Chondrocyte (in vitro differentiated cells): ENCODE measurements at regions not wholly inside any gene's neighbourhood (a gene's known extent, or its start where the extent isn't known, plus 50 kb on each side); places are given as distances from the start of the nearest gene placed in this dataset.

Experiments used
- DNase-seq: peaks from one replicate; pipeline ENCODE4 v3.0.0; 2021; ENCODE audit warnings: mixed read lengths, low spot score
- H3K27ac Mint-ChIP-seq: one replicate; pipeline ENCODE4 v1.8.0; 2021; ENCODE audit warnings: mild to moderate bottlenecking, moderate library complexity, mixed read lengths; ENCODE audit not compliant: unreplicated experiment
- H3K27me3 Mint-ChIP-seq: 2 replicates; pipeline ENCODE4 v1.8.0; 2021; ENCODE audit warnings: low read depth, mixed read lengths
- H3K36me3 Mint-ChIP-seq: 2 replicates; pipeline ENCODE4 v1.8.0; 2021; ENCODE audit warnings: low read depth, mixed read lengths
- H3K4me1 Mint-ChIP-seq: 2 replicates; pipeline ENCODE4 v1.8.0; 2021; ENCODE audit warnings: low read depth, mild to moderate bottlenecking, mixed read lengths
- H3K4me3 Mint-ChIP-seq: one replicate; pipeline ENCODE4 v1.8.0; 2021; ENCODE audit warnings: mild to moderate bottlenecking, moderate library complexity, mixed read lengths; ENCODE audit not compliant: unreplicated experiment
- H3K9me3 Mint-ChIP-seq: 2 replicates; pipeline ENCODE4 v1.8.0; 2021; ENCODE audit warnings: low read depth, mixed read lengths
- TF ChIP-seq, protein P1 (sequence below): fragments of 200-600 bp; sonication (generic); IDR thresholded peaks from 2 replicates; pipeline ENCODE4 v1.5.0; 2021; ENCODE audit warnings: antibody characterized with exemption, mild to moderate bottlenecking, moderate library complexity

DNA sequence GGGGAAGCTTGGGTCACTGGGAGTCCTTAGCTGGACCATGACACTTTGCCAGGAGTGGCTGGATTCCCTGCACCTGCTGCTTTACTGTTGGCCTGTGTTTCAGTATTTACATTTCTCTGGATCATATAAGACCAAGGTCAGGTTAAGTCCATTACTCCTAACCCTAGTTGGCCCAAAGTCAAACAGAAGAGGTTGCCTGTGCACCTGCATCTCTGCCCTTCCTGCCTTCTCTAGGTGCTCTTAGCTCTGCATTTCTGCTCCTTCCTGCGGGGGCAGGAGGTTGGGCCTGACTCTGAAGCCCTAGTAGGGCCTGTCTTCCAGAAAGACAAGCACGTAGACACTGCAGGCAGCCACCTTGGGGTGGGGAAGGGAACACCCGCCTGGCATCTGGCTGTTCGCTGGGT is 124.3 kb downstream of the RPLP1 start:
- DNase-seq, result no peak

DNA sequence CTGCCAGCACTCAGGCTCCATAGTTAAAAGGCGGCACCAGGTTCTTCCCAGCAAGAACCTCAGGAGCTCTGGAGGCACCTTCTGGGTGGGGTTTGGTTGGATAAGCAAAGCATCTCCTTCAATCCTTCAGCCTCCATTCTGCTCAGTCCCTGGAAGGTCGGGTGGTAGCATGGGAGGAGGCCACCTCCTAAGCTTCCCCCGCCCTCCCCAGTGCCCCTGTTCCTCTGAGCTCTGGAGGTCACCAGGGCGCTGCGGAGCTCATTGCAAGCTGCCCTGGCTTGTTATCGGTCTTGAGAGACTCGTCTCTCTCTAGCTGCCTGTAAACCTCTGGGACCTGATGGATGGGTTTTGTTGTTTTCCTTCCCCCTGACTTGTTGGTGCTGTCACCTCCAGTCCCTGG is 124.8 kb downstream of the RPLP1 start:
- peaks cover 33% of the 10 kb centered on the region for H3K4me1 Mint-ChIP-seq
- no peak for DNase-seq
- H3K4me3 Mint-ChIP-seq, result no peak overlapping the region
- no peak overlapping the region for H3K27ac Mint-ChIP-seq
- TF ChIP-seq, protein P1, sequence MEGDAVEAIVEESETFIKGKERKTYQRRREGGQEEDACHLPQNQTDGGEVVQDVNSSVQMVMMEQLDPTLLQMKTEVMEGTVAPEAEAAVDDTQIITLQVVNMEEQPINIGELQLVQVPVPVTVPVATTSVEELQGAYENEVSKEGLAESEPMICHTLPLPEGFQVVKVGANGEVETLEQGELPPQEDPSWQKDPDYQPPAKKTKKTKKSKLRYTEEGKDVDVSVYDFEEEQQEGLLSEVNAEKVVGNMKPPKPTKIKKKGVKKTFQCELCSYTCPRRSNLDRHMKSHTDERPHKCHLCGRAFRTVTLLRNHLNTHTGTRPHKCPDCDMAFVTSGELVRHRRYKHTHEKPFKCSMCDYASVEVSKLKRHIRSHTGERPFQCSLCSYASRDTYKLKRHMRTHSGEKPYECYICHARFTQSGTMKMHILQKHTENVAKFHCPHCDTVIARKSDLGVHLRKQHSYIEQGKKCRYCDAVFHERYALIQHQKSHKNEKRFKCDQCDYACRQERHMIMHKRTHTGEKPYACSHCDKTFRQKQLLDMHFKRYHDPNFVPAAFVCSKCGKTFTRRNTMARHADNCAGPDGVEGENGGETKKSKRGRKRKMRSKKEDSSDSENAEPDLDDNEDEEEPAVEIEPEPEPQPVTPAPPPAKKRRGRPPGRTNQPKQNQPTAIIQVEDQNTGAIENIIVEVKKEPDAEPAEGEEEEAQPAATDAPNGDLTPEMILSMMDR, result no peak
- peaks cover 42% of the 10 kb centered on the region for H3K27me3 Mint-ChIP-seq
- H3K36me3 Mint-ChIP-seq, result peaks cover 1% of the 10 kb centered on the region
- no peaks in the 10 kb centered on the region for H3K9me3 Mint-ChIP-seq

More for the DNA sequence above, 124.3 kb downstream of the RPLP1 start:
- TF ChIP-seq, protein P1, result no peak
- Mint-ChIP-seq H3K4me3 (no peak overlapping the region), H3K27ac (no peak overlapping the region), H3K27me3 (peaks cover 41% of the 10 kb centered on the region), H3K4me1 (peaks cover 33% of the 10 kb centered on the region), H3K36me3 (peaks cover 1% of the 10 kb centered on the region), H3K9me3 (no peaks in the 10 kb centered on the region)

DNA sequence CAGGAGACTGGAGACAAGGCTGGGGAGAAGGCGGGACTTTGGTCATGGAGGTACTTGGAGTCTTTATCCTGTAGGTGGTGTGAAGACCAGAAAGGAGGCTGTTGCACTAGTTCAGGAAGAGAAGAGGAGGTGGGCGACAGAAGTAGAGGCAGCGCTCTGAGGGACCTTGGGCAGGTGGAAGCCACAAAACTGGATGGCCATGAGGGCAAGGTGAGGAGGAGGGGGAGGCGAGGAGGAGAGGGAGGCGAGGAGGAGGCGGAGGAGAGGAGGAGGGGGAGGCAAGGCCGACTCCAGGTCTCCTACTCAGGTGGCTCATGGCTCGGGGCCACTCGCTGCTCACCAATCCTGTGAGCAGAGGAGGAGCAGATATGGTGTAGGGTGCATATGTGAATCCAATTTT is 125.6 kb downstream of the RPLP1 start:
- Mint-ChIP-seq H3K36me3 (peaks cover 1% of the 10 kb centered on the region), H3K27me3 (peaks cover 42% of the 10 kb centered on the region), H3K4me3 (no peak overlapping the region), H3K27ac (no peak overlapping the region), H3K4me1 (peaks cover 33% of the 10 kb centered on the region), H3K9me3 (no peaks in the 10 kb centered on the region)
- DNase-seq, result no peak
- TF ChIP-seq, protein P1, result peak; percentile 11

DNA sequence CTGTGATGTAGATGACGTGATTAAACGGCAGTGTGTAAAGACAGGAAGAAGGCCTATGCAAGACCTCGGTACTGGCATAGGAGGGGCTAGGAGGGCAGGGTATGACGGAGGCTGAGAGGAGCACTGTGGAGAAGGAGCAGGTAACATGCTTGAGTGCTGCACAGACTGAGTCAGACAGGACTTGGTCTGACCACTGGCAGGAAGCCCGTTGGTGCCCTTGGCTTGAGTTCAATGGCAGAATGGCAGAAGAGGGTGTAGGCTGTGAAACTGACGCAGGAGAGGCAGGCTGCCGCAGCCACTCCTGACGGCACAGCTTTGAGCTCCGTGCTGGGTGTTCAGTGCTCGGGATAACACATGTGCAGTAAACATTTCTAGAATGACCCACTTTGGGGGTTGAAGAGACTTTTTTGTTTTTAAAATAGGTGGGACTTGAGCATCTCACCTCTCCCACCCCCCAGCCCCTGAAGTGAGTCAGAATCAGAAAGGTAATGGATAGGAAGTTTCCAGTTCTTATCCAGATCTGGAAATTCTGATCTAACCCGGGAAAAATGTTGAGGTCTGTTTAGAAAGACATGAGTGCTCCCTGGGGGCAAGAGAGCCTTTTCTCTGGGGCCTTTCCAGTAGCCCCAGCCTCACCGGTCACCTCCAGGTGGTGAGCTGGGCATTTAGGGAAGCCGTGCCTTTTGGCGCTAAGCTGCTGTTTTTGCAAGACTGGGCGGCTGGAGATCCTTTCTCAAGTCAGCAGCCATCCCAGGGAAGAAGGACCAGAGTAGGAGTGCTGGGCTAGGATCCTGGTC is 126.4 kb downstream of the RPLP1 start:
- no peak overlapping the region for H3K4me3 Mint-ChIP-seq
- H3K27ac Mint-ChIP-seq, result no peak overlapping the region
- peaks cover 1% of the 10 kb centered on the region for H3K36me3 Mint-ChIP-seq
- H3K27me3 Mint-ChIP-seq, result peaks cover 44% of the 10 kb centered on the region
- TF ChIP-seq, protein P1, result no peak
- no peak for DNase-seq
- no peaks in the 10 kb centered on the region for H3K9me3 Mint-ChIP-seq
- H3K4me1 Mint-ChIP-seq, result peaks cover 27% of the 10 kb centered on the region

DNA sequence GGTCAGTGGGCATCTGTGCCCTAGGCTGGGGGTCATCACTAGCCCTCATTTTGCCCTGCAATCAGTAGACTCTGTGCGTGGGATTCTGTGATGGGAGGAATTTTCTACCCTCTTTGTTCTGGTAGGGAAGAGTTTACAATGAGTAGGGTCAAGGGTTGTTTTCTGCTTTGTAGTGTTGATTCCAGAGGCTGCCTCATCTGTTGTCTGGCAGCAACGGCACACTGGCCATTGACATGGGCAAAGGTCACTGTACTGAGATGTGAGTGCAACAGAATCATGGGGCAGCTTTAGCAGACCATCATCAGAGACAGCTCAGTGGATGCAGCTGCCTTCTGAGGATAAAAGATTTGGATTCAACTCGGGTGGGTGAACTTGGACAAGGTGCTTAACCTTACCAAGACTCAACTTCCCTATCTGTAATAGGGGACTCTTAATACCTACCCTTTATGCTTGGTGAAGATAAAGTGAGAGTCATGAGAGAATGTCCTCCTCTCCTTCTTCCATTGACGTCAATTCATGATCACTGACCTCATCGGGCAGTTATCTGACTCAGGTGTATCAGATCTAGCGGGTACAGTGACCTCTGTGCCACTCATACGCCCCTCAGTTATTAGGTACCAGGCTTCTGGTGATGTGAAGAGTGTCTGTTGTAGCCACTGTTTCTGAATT is 127.5 kb downstream of the RPLP1 start:
- H3K36me3 Mint-ChIP-seq, result peaks cover 1% of the 10 kb centered on the region
- TF ChIP-seq, protein P1, result no peak
- H3K9me3 Mint-ChIP-seq, result no peaks in the 10 kb centered on the region
- H3K4me3 Mint-ChIP-seq, result no peak overlapping the region
- H3K27ac Mint-ChIP-seq, result no peak overlapping the region
- H3K27me3 Mint-ChIP-seq, result peaks cover 42% of the 10 kb centered on the region
- DNase-seq, result no peak
- H3K4me1 Mint-ChIP-seq, result peaks cover 18% of the 10 kb centered on the region
